ENCODE measurements at regions not wholly inside any gene's neighbourhood (a gene's known extent, or its start where the extent isn't known, plus 50 kb on each side); places are given as distances from the start of the nearest gene placed in this dataset.

GRCh38 chr12:77745624-77746023, 85.1 kb upstream of the NAV3 start:
- Mint-ChIP-seq H3K4me3 (no peak overlapping the region), H3K9me3 (no peaks in the 10 kb centered on the region), H3K4me1 (peaks cover 4 to 6% of the 10 kb centered on the region in 2 experiments), H3K27ac (no peak overlapping the region), H3K27me3 (ENCODE audit: low read depth) (no peaks in the 10 kb centered on the region), H3K36me3 (ENCODE audit: insufficient read depth in 1 of 3, low read depth in 3 of 3) (peaks cover 0 to 1% (median 0%) of the 10 kb centered on the region in 3 experiments; a peak in 1 of 7 replicates)
- Histone ChIP-seq H3K56ac (ENCODE audit: insufficient read length, low read depth, low read length) (no peak overlapping the region), H3K4me1 (ENCODE audit: insufficient read depth, low read length) (no peaks in the 10 kb centered on the region), H4K5ac (ENCODE audit: insufficient read length, low read depth, low read length) (no peak overlapping the region), H4K20me1 (ENCODE audit: control insufficient read depth, insufficient read depth, insufficient read length) (no peaks in the 10 kb centered on the region), H3K9me3 (ENCODE audit: control insufficient read depth, low read depth, low read length) (no peaks in the 10 kb centered on the region), H2BK12ac (ENCODE audit: insufficient read length, low read depth, low read length) (no peak overlapping the region), H4K8ac (replicated peaks; ENCODE audit: insufficient read length, low read depth, low read length) (no peak overlapping the region), H3K79me2 (ENCODE audit: insufficient read depth, low read length) (no peaks in the 10 kb centered on the region), H2BK20ac (ENCODE audit: low read depth, low read length, poor library complexity, severe bottlenecking) (no peak overlapping the region), H3K27me3 (ENCODE audit: insufficient read depth, low read length) (no peaks in the 10 kb centered on the region), H2BK15ac (ENCODE audit: low read depth, low read length) (no peak overlapping the region), H2AK5ac (ENCODE audit: insufficient read length, low read length) (no peak overlapping the region), H2AFZ (ENCODE audit: low read length) (no peak overlapping the region), H4K91ac (ENCODE audit: insufficient read length, low read depth, low read length) (no peak overlapping the region), H3T11ph (ENCODE audit: low read length) (no peak overlapping the region), H2BK120ac (ENCODE audit: low read depth, low read length, poor library complexity, severe bottlenecking) (no peak overlapping the region), H3K9ac (ENCODE audit: extremely low read depth, insufficient read length, low read length) (no peak overlapping the region), H2BK5ac (ENCODE audit: insufficient read length, low read length) (no peak overlapping the region), H3K14ac (ENCODE audit: insufficient read depth, low read length) (no peak overlapping the region), H3K23me2 (ENCODE audit: insufficient read length, low read depth, low read length, poor library complexity, severe bottlenecking) (no peaks in the 10 kb centered on the region), H3K4me2 (ENCODE audit: insufficient read depth, insufficient read length, low read length) (no peak overlapping the region), H3K18ac (ENCODE audit: insufficient read length, low read depth, low read length) (no peak overlapping the region), H3K79me1 (ENCODE audit: insufficient read depth, low read depth, low read length, poor library complexity, severe bottlenecking) (no peaks in the 10 kb centered on the region), H3K4ac (ENCODE audit: low read depth, low read length) (no peak overlapping the region), H3K23ac (ENCODE audit: insufficient read length, low read depth, low read length) (no peak overlapping the region), H3K27ac (ENCODE audit: insufficient read length, low read depth, low read length) (no peak overlapping the region)
- no peak for DNase-seq
- no peak for TF ChIP-seq CTCF (conservative IDR thresholded peaks at IDR 0.05)
- no CpG with 5 or more reads among the region's 1 CpG for WGBS (ENCODE audit: extremely low coverage, insufficient read length, low lambda C conversion rate)
